Nucleus accumbens (tissue), 56 donors: ENCODE measurements at regions not wholly inside any gene's neighbourhood (a gene's known extent, or its start where the extent isn't known, plus 50 kb on each side); places are given as distances from the start of the nearest gene placed in this dataset.
"Not testable (repeated sequence)": the region's sequence is repeated elsewhere in the genome, so short reads cannot be mapped to it uniquely, and the experiment has no call there.

Source experiments
- DNase-seq, 56 donors: peaks; one replicate each; lab custom pipeline; 2025; lab: John Stamatoyannopoulos, UW

DNA sequence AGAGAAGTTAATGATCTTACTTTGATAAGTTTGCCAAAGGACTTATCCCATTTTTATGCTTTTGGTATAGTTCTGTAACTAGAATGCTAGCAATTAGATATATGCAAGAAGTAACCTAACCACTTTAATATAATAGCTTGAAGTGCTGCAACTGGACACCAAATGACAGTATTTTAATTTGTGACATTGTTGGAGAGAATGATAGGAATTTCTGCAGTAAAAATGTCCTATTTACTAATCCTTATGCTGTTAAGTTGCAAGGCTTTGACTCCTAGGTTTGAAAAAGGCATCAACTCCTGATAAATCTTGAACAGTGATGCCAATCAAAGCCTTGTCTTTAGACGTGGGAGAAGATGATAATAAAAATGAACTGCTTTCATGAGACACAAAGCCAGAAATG is 726.0 kb upstream of the GJE1 start:
- no peak for DNase-seq

DNA sequence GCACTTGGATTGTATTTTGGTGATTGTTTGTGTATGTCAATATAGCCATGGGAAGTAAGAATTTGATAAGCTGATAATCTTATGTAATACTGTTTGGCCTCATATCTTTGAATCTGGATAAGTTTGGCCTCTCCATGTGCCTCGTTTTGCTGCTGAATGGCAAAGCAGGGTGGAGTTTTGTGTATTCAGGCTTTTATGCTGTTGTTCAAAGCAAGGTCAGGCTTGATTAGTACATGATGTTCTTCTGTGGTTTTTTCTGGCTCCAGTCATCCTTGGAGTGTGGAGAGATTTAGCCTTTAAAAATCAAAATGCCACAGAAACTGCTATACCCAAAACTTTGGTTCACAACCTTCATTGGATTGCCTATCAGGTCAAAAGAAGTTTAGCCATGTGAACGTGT is 728.9 kb upstream of the GJE1 start:
- DNase-seq, result no peak

DNA sequence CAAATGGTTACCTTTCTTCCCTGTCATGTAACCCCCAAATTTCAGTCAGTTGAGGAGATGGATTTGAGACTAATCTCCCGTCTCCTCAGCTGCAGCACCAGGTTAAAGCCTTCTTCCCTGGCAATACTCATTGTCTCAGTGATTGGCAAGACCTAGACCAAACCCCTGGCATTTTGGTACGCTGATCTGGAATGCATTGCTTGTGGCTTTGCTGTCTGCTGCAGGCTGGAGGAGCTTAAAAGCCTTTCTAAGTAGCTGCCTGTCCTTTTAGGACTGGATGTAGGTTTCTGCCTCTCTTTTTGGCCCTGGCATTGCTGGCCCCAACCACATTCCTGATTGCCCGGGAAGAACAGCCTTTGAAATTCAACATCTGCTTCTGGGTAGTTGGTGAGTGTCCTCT is 729.6 kb upstream of the GJE1 start:
- DNase-seq, result no peak

DNA sequence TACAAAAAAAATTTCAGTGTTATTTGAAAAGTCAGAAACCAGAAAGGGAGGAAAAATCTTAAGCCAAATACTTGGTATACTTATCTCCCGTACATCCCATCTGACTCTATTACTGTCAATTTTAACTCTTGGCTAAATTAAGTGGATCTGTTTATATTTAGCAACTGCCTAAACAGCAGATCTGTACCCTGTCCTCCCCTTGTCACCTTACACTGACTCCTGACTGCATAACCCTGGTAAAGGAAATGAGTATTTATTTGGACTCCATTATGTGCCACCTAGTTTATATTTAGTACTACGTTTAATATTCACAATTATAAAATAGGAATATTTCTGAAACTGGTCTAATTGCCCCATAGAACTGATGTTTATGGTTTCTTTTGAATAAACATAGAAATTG is 730.2 kb upstream of the GJE1 start:
- no peak for DNase-seq

DNA sequence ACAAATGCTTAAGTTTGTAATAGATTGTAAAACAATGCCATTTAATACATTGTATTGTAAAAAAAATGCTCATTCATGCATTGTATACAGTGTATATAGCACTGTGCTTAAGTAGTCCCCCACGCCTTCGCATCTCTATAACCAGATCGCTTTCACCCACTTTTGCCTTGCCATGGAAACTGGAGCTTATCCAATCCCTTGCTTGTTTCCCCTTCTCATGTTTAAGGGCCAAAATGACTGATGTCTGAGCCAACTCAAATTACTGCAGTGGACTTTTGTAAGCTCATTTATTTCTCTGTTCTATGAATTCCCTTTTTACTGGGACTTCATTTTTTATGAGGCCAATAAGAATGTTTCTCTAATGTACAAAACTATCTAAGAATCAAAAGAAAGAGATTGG is 730.9 kb upstream of the GJE1 start:
- peak in 2 of 56 donors; percentile 15 to 29 for DNase-seq

DNA sequence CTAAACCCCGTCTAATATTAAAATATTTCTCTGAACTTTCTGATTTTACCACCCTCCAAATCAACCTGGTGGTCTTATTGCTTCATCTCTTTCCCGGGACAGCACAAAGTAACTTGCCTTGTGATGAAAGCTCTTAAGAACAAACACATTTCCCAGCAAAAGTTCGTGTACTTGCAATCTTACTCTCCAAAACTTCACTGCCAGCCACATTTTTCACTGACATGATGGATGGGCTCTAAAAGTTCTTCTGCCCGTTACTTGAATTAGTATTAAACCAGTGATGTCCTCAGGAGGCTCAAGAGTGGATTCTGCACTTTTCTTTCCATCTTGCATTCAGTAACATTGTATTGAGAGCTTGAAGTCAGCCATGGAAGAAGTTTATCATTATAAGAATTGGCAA is 731.6 kb upstream of the GJE1 start:
- DNase-seq, result no peak

DNA sequence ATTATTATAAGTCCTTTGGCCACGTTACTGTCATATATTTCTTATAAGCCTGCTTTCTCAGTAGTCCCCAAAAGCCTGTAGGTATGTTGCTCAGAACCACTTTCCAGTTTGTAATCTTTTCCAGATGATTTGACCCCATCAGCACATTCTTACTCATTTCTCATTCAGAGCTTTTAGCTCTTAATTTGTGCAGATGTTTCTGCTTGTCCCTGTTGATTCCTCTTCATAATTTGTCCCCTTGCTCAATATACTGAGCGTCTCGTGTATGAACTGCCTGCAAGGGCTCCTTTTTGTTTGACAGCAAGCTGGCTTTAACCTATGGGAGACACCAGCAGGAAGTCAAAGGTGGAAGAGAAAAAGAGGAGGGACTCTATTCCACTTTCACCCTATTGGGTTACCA is 733.8 kb upstream of the GJE1 start:
- no peak for DNase-seq

DNA sequence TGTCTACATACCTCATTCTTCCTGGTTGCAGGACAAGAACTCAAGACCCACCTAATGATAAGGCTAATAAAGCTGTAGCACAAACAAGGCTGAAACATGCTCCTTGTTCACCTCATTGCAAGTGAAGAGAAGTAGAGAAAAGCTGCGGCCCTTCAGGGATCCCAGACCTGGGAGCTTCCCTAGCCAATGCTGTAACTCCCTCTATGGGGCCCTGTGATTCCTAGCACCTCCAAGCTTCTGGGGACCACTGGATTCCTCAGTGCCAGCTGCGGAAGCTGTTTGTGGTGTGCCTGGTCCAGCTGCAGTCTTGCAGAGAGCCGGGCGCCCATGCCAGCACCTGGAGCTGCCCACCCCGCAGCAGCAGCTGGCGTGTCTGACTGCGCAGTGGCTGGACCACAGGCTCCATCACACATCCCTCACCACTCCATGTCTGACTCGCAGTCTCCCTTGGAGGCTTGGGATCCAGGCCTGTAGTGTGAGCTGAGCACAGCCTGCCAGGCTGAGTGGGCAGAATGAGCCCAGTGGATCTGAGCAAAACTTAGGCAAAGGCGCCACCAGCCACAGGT is 737.2 kb upstream of the GJE1 start:
- no peak for DNase-seq

DNA sequence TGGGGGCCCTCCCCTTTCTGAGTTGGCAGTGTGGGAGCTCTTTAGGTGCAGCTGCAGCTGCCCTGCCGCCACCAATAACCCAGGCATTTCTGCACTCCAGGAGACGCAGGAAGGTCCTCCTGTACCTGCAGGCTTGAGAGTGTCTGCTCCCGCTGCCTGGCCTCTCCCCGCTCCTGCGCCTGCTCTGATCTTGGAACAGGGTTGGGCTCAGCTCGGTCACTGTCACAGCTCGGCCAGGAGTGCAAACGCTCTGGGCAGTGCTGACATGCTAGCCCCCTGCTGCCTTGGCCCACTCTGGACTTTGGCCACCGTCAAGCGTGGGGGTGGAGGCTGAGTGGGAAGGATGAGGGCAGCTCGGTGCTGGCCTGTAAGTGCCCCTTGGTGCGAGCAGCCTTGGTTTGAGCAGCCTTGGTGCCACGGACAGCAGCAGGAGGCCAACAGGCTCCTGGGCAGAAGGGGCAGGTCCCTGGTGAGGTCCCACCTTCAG is 738.1 kb upstream of the GJE1 start:
- DNase-seq, result no peak

DNA sequence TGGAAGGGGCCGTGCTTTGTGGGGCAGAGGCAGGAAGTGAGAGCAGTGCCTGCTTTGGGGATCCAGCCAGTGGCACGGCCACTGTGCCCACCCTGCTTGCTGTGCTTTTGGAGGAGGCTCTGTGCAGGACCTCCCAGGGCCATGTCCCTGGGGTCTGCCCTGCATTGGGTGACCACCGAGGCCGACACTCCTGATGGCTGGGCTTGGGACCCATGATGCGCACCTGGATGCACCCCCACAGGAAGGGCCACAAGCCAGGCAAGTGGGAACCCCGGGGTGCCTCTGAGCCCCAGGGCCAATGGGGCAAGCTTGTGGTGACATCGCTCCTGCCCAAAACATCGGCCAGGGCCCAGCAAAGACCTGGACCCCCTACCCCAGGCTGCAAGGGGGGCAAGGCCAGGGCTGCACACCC is 738.6 kb upstream of the GJE1 start:
- no peak for DNase-seq

DNA sequence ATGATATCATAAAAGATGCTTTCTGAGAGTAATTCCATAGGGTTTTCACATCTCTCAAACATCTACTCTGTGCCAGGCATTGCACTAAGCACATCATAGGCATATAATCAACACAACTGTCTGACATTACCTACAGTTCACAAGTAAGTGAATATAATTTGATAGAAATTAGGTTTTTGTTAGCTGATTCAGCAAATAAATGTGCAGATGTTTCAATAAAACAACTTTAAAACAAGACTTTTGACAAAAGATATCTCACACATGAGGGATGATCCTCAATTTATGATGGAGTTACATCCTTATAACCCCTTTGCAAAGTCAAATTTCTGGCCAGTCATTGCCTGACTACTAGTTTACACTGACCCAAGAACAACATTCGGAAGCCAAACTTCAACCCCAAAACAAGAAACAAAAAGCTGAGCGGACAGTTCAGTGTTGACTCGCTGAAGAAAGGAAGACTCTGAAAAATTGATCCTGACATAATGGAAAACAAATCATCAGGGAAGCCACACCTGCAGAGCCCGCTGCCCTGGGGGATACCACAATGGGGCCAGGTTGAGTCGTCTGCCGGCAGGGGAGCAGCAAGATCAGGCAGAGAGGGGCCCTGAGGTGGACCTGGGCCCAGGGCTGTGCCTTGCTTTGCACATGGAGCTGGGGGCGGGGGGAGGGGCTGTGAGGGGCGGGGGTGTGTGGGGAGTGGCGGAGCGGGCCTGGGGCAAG is 739.2 kb upstream of the GJE1 start:
- DNase-seq, result no peak

DNA sequence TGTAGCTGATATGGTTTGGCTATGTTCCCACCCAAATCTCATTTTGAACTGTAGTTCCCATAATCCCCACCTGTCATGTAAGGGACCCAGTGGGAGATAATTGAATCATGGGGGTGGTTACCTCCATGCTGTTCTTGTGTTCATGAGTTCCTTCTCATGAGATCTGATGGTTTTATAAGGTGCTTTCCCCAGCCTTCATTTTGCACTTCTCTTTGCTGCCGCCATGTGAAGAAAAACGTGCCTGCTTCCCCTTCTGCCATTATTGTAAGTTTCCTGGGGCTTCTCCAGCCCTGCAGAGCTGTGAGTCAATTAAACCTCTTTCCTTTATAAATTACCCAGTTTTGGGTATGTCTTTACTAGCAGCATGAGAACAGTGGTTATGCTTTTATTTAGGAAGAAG is 741.6 kb upstream of the GJE1 start:
- not testable (repeated sequence) for DNase-seq

DNA sequence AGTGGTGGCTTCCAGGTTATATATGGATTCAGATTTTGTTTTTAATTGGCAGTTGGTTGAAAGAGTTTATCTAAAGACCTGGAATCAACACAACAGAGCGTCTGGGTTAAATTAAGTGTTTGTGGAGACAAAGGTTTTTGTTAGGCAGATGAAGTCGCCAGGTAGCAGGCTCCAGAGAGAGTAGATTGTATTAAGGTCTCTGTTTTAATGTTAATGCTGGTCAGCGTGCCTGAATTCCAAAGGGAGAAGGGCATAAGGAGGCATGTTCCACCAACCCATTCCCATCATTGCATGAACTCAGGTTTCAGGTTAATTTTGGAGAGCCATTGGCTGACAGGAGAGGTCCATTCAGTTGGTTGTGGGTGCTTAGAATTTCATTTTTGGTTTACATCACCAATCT is 744.1 kb upstream of the GJE1 start:
- DNase-seq, result no peak

DNA sequence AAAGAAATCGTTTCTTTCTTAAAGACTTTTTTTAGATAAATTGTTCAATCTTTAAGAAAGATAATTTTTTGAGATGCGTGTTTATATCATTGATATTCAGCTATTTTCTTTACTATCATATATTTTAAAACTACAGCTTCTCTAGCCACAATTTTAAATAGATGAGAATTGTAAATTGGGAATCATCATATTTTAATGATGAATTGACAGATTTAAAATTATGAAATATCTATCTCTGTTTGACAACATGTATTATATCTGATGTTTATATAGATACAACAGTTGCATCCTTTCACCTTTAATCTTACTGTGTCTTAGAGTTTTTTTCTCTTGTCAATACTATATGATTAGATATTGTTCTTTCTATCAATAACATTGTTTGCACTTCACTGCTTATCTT is 762.3 kb upstream of the GJE1 start:
- DNase-seq, result no peak

DNA sequence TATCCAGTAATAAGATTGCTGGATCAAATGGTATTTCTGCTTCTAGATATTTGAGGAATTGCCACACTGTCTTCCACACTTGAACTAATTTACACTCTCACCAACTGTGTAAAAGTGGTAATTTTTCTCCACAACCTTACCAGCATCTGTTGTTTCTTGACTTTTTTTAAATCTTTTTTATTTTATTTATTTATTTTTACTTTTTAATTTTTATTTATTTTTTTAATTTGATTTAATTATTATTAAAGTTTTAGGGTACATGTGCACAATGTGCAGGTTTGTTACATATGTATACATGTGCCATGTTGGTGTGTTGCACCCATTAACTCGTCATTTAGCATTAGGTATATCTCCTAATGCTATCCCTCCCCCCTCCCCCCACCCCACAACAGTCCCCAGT is 765.9 kb upstream of the GJE1 start:
- not testable (repeated sequence) for DNase-seq

DNA sequence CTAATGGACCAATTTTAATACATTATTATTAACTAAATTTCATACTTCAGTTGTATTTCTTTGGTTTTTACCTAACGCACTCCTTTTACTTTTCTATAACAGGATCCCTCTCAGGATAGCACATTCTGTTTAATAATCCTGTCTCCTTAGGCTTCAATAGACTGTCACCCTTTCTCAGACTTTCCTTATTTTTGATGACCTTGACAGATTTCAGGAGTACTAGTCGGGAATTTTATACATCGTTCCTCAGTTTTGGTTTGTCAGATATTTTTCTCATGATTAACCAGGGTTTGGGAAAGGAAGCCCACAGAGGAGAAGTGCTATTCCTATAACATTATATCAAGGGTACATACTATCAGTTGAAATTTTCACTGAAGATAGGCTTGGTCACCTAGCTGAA is 768.0 kb upstream of the GJE1 start:
- no peak for DNase-seq

DNA sequence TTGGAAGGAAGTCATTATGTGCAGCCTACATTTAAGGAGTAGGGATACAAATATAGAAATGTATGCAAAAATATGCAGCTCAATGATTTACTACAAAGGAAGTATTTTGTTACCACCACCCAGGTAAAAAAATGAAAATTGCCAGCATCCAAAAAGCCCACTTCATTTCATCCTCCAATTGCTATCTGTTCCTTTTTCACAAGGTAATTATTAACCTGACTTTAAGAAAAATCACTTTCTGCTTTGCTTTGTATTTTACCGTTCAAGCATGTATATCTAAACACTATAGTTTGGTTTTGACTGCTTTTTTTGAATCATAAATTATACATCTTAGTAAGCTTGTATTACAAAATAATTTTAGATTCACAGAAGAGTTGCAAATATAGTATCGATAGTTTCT is 768.5 kb upstream of the GJE1 start:
- DNase-seq, result no peak

DNA sequence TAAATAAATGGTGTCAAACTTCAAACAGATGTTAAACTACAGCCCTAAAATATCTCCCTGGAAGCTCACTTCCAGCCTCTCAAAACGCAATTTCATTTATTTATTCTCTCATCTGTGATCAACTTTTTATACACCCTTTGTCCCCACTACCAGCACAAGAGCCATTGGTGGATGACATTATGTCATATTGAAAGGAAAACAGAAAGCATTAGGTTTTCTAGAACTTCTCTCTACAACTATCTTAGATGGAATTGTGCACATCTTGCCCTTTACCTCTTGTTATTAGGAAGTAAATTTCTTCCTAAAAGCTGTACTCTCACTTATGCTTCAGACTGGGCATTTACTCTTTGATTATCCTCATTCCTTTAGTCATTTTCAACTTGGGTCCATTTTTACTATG is 771.2 kb upstream of the GJE1 start:
- DNase-seq, result no peak

DNA sequence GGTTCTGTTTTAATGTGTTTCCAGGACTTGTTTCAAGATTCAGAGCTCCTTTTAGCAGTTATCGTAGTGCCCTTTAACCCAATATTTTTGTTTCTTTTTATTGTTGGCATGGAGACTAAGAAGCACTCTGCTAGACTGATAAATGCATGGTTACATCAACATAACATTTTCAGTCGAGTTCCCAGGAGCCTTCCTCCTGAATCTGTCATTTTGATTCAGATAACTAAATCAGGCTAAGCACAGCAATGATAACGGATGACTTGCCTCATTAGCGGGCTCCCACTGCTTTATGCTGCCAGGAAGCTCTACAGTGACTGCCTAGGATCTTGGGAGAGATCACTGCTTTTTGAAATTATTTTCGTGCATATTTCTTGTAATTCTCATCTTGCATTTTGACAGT is 772.8 kb upstream of the GJE1 start:
- peak in 4 of 56 donors; percentile 2 to 12 (median 5) for DNase-seq

DNA sequence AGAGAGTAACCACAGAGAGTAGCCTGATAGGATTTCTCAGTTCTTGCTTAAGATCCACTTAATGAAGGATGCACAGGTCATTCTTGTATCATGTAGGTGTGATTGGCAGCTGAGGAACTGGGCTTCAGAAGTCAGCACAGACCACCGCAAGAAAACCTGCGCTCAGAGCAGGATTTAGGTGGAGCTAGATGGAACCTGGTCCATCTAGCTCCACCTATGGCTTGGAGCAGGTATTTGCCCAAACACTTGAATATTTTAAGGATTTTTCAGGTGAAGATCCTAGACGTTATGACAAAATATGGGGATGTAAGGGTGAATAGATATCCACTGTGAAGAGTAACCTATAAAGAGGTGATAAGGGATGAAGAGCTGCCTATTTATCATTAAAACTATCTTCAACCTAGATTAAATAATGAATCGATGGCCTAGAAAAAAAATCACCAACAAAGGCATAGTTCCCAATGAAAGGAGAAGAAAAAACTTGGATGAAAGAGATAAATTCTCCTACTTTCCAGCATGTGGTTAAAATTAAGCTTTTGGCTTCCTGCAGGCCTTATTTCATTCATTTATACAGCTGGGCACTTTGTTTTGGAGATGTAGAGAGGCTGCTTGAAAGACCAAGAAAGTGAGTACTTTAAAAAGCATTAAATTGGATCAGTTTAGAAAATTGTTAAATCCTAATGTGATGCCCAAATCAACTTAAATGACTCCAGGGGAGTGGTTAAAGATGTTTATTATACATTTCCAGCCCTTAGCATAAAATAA is 778.4 kb upstream of the GJE1 start:
- DNase-seq, result no peak

DNA sequence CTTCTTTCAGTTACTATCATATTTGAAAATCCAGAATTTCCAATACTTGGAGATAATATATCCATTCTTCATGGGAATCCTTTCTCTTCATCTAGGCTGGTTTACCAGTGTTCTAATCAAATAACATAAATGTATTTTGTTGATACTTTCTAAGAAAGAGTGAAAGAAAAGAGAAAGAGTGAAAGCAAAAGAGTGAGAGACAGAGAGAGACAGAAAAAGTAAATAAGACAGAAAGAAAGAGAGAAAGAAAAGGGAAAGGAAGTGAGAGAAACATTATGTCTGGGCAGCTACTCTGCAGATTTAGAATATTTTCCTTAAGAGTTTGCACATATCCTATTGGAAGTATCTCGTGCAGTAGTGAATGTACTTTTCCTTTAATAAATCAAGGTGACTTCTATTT is 781.0 kb upstream of the GJE1 start:
- DNase-seq, result no peak

DNA sequence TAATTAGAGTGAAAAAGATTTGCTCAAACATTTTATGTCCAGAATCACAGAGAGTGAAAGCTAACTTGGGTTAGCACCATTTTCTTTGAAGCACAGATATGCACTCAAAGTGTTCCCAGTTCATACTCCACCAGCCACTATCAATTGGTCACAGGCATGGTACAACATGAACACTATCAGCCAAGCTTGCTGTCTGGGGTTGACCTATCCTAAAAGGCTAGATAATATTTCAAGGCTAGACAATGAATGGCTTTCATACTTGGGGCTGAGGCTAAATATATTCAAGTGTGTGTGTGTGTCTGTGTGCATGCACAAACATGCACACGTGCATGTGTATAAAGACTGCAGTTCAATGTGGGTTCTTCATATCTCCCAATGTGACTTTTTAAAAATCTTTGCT is 783.0 kb upstream of the GJE1 start:
- no peak for DNase-seq
